Brain microvascular endothelial cell (primary cell): ENCODE measurements at regions not wholly inside any gene's neighbourhood (a gene's known extent, or its start where the extent isn't known, plus 50 kb on each side); places are given as distances from the start of the nearest gene placed in this dataset.

ENCODE experiments used
- DNase-seq: peaks from one replicate; pipeline ENCODE4 v3.0.0-alpha.2; 2020
- H3K27ac ChIP-seq: fragments of 250-450 bp; sonication (Bioruptor Pico); 2 replicates; pipeline ENCODE4 v1.5.1; 2020; ENCODE audit warnings: mild to moderate bottlenecking, moderate library complexity
- H3K27me3 ChIP-seq: fragments of 250-450 bp; sonication (Bioruptor Pico); replicated peaks from 2 replicates; pipeline ENCODE4 v1.5.1; 2020; ENCODE audit warnings: mild to moderate bottlenecking
- H3K36me3 ChIP-seq: fragments of 250-450 bp; sonication (Bioruptor Pico); replicated peaks from 2 replicates; pipeline ENCODE4 v1.5.1; 2020; ENCODE audit warnings: mild to moderate bottlenecking
- H3K4me3 ChIP-seq: 2 replicates; pipeline ENCODE4 v1.5.1; 2011; ENCODE audit warnings: low read depth, mild to moderate bottlenecking, control low read depth, low read length, moderate library complexity
- CTCF ChIP-seq: IDR thresholded peaks from 2 replicates; pipeline ENCODE4 v1.5.1; 2011; ENCODE audit warnings: low read depth, mild to moderate bottlenecking, moderate library complexity, low read length, control low read depth, inconsistent platforms; ENCODE audit errors: missing control alignments
- in situ Hi-C: cut with HindIII; loops from 2 replicates; pipeline ENCODE4 v1.10.0; 2017; ENCODE audit warnings: low sequenced_read_pairs, low pct_ligation_motif_present

GRCh38 chr2:134108113-134108512 is 145.8 kb upstream of the MGAT5 start:
- Histone ChIP-seq H3K27ac (no peak overlapping the region), H3K4me3 (no peak overlapping the region), H3K27me3 (no peaks in the 10 kb centered on the region), H3K36me3 (no peaks in the 10 kb centered on the region)
- no peak for TF ChIP-seq CTCF
- no peak for DNase-seq
- in situ Hi-C loops: no loop called here

GRCh38 chr2:134109246-134109645 is 144.6 kb upstream of the MGAT5 start:
- no peaks in the 10 kb centered on the region for H3K36me3 ChIP-seq
- TF ChIP-seq CTCF: no peak
- no peak for DNase-seq
- no peak overlapping the region for H3K4me3 ChIP-seq
- no peaks in the 10 kb centered on the region for H3K27me3 ChIP-seq
- H3K27ac ChIP-seq: no peak overlapping the region
- in situ Hi-C loops: no loop called here

GRCh38 chr2:134109725-134110124 is 144.1 kb upstream of the MGAT5 start:
- no peak for TF ChIP-seq CTCF

GRCh38 chr2:134110532-134110931 is 143.3 kb upstream of the MGAT5 start:
- no peak for TF ChIP-seq CTCF
- no peak for DNase-seq
- H3K4me3 ChIP-seq: no peak overlapping the region
- no peaks in the 10 kb centered on the region for H3K27me3 ChIP-seq
- H3K36me3 ChIP-seq: no peaks in the 10 kb centered on the region
- no peak overlapping the region for H3K27ac ChIP-seq
- in situ Hi-C loops: no loop called here

More at GRCh38 chr2:134109725-134110124, 144.1 kb upstream of the MGAT5 start:
- Histone ChIP-seq H3K27me3 (no peaks in the 10 kb centered on the region), H3K4me3 (no peak overlapping the region), H3K27ac (no peak overlapping the region), H3K36me3 (no peaks in the 10 kb centered on the region)
- in situ Hi-C loops: no loop called here
- no peak for DNase-seq

GRCh38 chr2:134117676-134118075 is 136.2 kb upstream of the MGAT5 start:
- TF ChIP-seq CTCF: no peak
- Histone ChIP-seq H3K4me3 (no peak overlapping the region), H3K27ac (no peak overlapping the region), H3K36me3 (no peaks in the 10 kb centered on the region), H3K27me3 (no peaks in the 10 kb centered on the region)
- in situ Hi-C loops: no loop called here
- DNase-seq: no peak
